Dendritic cell treated with granulocyte-macrophage colony-stimulating factor and Interleukin-4, amounts not matched to agents 40 ng/mL and 50 ng/mL, for 4 days (primary cell): ENCODE measurements at regions not wholly inside any gene's neighbourhood (a gene's known extent, or its start where the extent isn't known, plus 50 kb on each side); places are given as distances from the start of the nearest gene placed in this dataset.

Source experiments
- H3K27ac Mint-ChIP-seq: one replicate; pipeline ENCODE4 v1.8.0; 2022; ENCODE audit warnings: mild to moderate bottlenecking, mixed read lengths
- H3K27me3 Mint-ChIP-seq: one replicate; pipeline ENCODE4 v1.8.0; 2022; ENCODE audit warnings: mild to moderate bottlenecking, mixed read lengths
- H3K36me3 Mint-ChIP-seq: one replicate; pipeline ENCODE4 v1.8.0; 2022; ENCODE audit warnings: low read depth, mixed read lengths
- H3K4me1 Mint-ChIP-seq: one replicate; pipeline ENCODE4 v1.8.0; 2022; ENCODE audit warnings: low read depth, mixed read lengths
- H3K4me3 Mint-ChIP-seq: one replicate; pipeline ENCODE4 v1.8.0; 2022; ENCODE audit warnings: mild to moderate bottlenecking, moderate library complexity, mixed read lengths
- H3K9me3 Mint-ChIP-seq: one replicate; pipeline ENCODE4 v1.8.0; 2022; ENCODE audit warnings: mixed read lengths
- intact Hi-C: fragments of 100-400 bp; cut with micrococcal nuclease; formaldehyde crosslinking; loops from one replicate; pipeline ENCODE4 v1.15.0; 2022

DNA sequence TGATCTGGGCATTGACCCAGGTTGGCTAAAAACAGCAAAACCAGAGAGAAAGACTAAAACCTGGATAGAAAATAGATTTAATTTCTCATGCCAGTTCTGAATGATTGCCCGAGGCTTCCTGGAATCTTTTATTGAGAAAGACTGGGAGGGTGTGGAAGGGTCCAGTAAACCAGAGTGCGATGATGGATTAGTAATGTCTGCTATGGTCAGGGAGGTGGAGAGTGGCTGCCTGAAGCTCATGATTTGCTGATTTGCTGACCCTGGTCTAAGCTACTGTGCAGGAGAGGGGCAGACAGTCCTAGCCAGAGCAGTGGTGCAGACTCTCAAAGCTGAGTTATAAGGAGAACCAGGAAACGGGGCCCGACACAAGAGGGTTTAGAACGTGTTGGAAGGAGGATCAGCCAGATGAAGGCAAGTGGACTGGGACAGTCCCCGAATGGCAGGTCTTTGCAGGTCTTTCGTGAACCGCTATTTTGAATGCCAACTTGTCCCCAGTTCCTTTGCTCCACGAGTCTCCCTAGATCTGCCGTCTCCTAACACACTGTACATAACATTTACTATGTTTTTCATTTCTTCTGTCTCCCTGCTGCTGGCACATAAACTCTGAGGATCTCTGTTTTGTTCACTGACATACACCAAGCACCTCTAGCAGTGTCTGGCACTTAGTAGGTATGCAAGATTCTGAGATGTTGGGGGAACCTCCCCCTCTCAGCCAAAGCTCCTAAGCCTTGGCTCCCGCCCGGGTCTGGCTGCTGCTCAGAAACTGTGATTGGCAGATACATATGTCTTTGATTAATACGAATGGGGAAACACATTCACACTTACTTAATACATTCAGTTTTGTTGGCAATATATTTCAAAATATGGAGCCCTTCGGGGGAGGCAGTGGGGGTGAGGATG is 237.3 kb upstream of the TNRC6C start:
- Mint-ChIP-seq H3K36me3 (no peaks in the 10 kb centered on the region), H3K9me3 (peaks cover 22% of the 10 kb centered on the region), H3K27ac (no peak overlapping the region), H3K4me1 (peaks cover 10% of the 10 kb centered on the region), H3K27me3 (peaks cover 10% of the 10 kb centered on the region), H3K4me3 (no peak overlapping the region)
- intact Hi-C loops: no loop called here

DNA sequence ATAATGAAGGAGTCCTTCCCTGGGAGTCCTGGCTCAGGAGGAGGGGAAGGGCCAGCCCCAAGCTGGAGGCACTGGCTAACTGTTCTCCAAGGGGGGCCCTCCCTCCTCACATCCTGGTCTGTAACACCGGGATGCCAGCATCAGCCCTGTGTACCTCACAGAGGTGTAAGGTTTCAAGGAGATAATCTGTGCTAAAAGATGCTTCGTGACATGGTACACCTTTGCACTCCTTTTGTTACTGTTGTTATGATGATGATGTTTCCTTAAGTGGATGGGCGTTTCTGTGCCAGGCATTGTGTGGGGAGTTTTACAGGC is 236.7 kb upstream of the TNRC6C start:
- H3K36me3 Mint-ChIP-seq: no peaks in the 10 kb centered on the region
- H3K27ac Mint-ChIP-seq: no peak overlapping the region
- intact Hi-C loops: no loop called here
- H3K27me3 Mint-ChIP-seq: peaks cover 7% of the 10 kb centered on the region
- peaks cover 16% of the 10 kb centered on the region for H3K9me3 Mint-ChIP-seq
- H3K4me1 Mint-ChIP-seq: peaks cover 10% of the 10 kb centered on the region
- H3K4me3 Mint-ChIP-seq: no peak overlapping the region

DNA sequence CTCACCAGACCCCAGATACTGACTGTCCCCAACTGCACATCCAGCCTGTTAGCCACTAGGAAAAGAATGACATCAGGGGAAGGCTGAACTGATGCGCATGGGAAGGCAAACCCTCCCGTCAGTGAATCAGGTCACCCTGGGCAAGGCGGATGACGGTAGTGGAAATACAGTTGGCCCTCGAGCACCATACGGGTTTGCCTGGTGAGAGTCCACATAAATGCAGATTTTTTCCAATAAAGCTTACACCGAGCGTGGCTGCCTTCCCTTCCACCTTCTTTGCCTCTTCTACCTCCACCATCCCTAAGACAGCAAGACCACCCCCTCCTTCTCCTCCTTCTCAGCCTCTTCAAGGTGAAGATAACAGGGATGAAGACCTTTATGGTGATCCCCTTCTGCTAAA is 236.1 kb upstream of the TNRC6C start:
- Mint-ChIP-seq H3K36me3 (no peaks in the 10 kb centered on the region), H3K27me3 (peaks cover 3% of the 10 kb centered on the region), H3K27ac (no peak overlapping the region), H3K4me1 (peaks cover 6% of the 10 kb centered on the region), H3K9me3 (peaks cover 12% of the 10 kb centered on the region), H3K4me3 (no peak overlapping the region)
- intact Hi-C loops: no loop called here

DNA sequence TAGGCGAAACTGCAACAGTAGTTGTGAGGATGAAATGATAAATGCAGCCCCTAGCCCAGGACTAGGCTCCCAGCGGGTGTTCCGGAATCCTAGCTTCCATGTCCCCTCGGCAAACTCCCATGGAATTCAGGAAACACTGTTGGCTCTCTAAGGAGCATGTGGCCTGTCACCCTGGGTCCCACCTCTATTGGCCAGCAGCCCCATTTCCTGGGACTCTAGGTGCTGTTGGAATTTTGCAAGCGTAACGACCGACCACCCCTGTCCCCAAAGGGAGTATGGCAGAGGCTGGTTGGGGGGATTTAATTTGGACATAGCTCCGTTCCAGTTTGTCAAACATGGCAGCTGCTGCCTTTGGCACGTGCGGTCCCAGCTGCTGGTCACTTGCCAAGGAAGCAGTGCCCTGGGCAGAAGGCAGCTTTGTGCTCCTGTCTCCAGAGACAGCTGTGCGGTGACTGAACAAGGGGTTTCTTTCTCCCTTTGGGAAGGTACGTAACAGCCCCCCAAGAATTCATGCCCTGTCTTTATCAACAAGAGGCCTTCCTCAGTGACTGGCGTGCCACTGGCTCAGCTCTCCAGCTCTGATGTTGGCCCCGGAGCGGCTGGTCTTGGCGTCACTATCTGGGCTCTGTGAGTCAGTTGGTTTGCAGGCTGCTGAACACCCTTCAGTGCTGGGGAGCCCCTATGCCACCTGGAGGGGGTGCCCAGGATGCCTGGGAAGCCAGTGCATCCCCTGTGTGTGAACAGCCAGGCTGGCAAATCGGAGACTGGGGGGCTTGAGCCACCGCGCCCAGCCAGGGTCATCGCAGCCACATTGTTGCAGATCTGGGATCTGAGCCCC is 235.2 kb upstream of the TNRC6C start:
- Mint-ChIP-seq H3K36me3 (no peaks in the 10 kb centered on the region), H3K9me3 (peaks cover 8% of the 10 kb centered on the region), H3K27me3 (peaks cover 7% of the 10 kb centered on the region), H3K4me1 (peaks cover 5% of the 10 kb centered on the region), H3K27ac (no peak overlapping the region), H3K4me3 (no peak overlapping the region)
- intact Hi-C loops: no loop called here

DNA sequence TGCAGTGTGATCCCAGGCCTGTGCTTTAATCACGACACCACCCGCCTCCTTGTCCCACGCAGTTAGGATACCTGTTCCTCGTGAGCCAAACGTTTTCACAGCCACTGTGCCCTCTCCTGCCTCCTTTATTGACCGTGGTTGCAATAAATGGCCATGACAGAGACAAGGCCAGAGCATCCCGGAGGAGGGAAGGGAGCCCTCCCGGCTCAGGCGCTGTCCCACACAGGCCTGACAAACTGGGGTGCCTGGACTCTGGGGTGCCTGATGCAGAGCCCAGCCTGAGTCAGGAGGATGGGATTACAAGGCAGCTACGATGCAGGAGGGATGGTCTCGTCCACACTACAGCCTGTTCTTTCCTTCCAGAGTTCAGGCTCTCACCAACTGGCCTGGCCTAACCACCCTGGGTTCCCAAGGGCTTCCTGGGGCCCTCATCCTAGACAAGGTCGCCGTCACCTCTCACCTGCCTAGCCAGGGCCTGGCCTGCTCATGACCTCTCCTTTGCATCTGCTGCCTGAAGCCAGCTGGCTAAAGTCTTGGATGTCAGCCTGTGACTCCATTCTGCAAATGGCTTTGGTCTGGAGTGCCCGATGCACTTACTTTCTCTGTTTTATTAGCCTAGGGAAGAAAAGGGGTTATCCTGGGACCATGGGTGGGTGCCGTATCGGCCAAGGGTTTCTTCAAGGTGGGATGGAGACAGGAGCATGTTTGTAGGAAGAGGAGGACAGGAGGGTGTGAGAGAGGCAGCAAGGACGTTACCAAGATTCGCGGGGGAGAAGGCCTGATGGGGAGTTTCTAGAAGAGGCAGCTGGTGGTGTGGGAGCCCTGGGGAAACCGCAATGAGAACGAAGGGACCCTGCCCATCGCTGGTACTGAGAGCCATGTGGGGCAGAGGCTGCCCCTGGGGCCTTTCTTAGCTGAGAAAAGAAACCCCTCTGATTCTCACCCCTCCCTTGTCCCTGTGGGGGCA is 234.3 kb upstream of the TNRC6C start:
- H3K27me3 Mint-ChIP-seq: peaks cover 3% of the 10 kb centered on the region
- peaks cover 5% of the 10 kb centered on the region for H3K4me1 Mint-ChIP-seq
- intact Hi-C loops: no loop called here
- H3K9me3 Mint-ChIP-seq: no peaks in the 10 kb centered on the region
- H3K27ac Mint-ChIP-seq: no peak overlapping the region
- no peak overlapping the region for H3K4me3 Mint-ChIP-seq
- H3K36me3 Mint-ChIP-seq: no peaks in the 10 kb centered on the region

DNA sequence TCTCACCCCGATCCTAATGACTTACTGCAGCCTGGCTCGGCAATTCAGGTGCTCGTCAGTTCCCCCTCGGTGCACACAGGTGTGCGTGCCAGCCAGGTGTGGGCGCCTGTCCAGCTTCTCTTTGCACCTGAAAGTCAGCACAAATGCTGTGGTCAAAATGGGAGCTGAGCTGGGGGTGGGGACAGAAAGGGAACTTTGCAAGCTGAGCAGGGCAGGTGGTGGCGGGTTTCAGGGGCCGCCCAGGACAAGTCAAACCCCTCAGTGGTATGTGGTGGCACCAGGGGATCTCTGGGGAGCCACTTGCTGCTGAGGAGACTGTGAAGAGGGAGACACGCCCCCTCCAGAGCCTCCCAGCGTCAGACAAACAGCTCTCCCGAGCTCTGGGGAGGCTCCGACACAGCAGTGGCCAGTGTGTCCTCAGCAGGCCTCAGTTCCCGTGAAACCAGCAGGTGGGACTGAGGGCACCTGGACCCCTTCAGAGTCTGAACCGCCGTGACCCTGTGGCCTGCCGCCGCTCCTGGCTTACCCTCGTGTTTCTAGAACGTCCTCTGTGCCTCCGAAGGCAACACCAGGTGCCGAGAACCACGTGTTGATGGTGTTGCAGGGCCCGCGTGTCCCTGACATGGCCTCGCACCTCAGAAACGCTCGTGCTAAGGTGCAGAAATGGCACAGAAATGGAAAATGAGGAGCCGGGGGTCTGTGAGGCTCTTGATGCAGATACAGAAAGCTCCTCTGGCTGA is 233.5 kb upstream of the TNRC6C start:
- Mint-ChIP-seq H3K36me3 (no peaks in the 10 kb centered on the region), H3K27ac (no peak overlapping the region)

DNA sequence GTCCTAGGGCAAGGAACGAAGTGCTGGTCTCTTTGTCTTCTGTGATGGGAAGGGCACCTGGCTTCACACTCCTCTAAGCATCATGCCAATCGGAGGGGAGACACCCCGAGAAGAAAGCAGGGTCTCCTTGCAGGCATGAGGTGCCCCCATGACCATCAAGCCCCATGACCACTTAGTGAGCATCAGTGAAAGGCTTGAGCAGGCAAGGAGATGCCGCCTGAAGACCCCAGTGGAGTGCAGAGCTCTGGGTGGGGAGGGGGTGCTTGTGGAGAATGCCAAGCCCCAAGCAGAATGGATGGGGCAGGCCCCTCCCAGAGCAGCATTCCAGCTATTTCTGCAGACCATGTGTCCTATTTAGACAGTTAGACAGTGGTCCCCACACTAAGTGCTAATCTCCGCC is 232.7 kb upstream of the TNRC6C start:
- no peaks in the 10 kb centered on the region for H3K9me3 Mint-ChIP-seq
- peaks cover 5% of the 10 kb centered on the region for H3K4me1 Mint-ChIP-seq
- intact Hi-C loops: no loop called here
- H3K27ac Mint-ChIP-seq: no peak overlapping the region
- no peak overlapping the region for H3K4me3 Mint-ChIP-seq
- no peaks in the 10 kb centered on the region for H3K36me3 Mint-ChIP-seq
- H3K27me3 Mint-ChIP-seq: peaks cover 7% of the 10 kb centered on the region

More for the DNA sequence above, 233.5 kb upstream of the TNRC6C start:
- Mint-ChIP-seq H3K4me1 (peaks cover 5% of the 10 kb centered on the region), H3K9me3 (no peaks in the 10 kb centered on the region), H3K4me3 (no peak overlapping the region), H3K27me3 (peaks cover 7% of the 10 kb centered on the region)
- intact Hi-C loops: no loop called here

DNA sequence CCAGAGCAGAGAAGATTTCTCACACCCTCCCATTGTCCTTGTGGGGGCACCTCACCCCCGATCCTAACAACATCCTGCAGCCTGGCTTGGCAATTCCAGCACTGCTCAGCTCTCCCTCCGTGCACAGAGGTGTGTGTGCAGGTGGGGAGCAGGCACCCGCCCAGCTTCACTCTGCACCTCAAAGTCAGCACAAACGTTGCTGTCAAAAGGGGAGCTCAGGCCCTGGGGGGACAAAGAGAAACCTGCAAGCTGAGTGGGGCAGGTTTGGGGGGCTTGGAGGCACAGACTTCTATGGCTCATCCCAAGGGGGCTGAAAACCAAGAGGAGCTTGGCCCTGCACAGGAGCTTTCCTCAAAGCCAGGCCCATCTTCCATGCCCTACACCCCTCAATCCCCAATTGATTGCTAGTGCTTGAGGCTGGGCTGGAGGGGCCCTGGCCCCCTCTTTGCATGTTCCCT is 231.9 kb upstream of the TNRC6C start:
- peaks cover 7% of the 10 kb centered on the region for H3K27me3 Mint-ChIP-seq
- no peaks in the 10 kb centered on the region for H3K36me3 Mint-ChIP-seq
- H3K4me1 Mint-ChIP-seq: peaks cover 5% of the 10 kb centered on the region
- H3K4me3 Mint-ChIP-seq: no peak overlapping the region
- no peak overlapping the region for H3K27ac Mint-ChIP-seq
- intact Hi-C loops: no loop called here
- H3K9me3 Mint-ChIP-seq: no peaks in the 10 kb centered on the region

DNA sequence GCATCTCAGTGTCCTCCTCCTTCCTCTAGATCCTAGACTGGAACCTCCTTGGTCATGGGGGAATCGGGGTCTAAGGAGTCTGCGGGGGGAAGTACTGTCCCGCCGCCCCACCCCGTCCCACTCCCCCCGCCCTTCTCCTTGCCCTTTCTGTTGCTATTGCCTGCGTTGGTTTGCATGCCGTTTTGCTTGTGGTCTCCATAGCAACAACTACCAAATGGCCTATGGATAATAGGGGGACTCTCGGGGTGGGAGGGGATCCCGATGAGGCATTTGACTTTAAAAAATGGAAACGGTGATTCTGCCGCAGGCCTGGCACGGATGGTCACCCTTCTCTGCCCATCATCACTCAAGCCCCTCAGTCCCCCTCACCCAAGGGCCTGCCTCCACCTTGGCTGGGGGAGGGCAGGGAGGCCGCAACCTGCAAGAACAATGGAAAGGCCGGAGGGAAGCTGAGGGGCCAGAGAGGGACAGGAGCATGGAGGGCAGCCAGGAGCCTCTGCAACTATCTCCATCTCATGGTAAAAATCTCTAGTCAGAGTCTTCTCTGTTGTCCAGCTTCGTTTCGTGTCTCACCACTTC is 231.4 kb upstream of the TNRC6C start:
- Mint-ChIP-seq H3K36me3 (no peaks in the 10 kb centered on the region), H3K4me3 (no peak overlapping the region), H3K4me1 (peaks cover 5% of the 10 kb centered on the region), H3K27me3 (peaks cover 7% of the 10 kb centered on the region), H3K9me3 (no peaks in the 10 kb centered on the region), H3K27ac (no peak overlapping the region)
- intact Hi-C loops: no loop called here

DNA sequence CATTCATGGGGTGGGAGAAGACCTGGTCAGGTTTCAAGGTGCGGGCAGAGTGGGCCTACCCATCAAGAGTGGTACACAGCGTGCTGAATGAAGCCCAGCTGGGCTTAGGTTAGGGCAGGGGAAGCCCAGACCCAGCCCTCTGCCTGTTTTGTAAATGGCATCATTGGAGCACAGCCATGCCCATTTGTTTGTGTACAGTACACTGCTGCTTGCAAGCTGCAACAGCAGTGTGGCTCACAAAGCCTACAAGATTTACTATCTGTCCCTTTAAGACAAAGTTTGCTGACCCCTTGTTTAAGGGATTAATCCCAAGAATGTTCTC is 230.1 kb upstream of the TNRC6C start:
- H3K9me3 Mint-ChIP-seq: peaks cover 11% of the 10 kb centered on the region
- intact Hi-C loops: no loop called here
- peaks cover 13% of the 10 kb centered on the region for H3K27me3 Mint-ChIP-seq
- H3K27ac Mint-ChIP-seq: no peak overlapping the region
- H3K4me1 Mint-ChIP-seq: peaks cover 5% of the 10 kb centered on the region
- no peaks in the 10 kb centered on the region for H3K36me3 Mint-ChIP-seq
- no peak overlapping the region for H3K4me3 Mint-ChIP-seq

DNA sequence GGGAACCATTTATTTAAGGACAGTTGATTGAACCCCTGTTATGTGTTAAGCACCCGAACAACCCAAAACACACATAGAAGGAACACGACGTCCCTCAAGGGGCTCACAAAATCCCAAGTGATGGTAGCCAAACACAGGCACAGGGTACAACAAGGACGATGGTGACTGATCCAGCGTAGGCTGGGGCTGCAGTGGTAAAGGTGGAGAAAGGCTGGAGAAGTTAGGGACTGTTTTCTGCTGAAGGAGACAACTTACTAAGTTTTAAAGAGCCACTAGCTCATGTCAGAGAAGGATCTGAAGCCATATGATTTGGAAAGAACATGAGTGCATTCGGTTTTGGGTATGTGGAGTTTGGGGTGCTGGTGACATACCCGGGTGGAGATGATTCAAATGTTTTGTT is 229.6 kb upstream of the TNRC6C start:
- Mint-ChIP-seq H3K27me3 (peaks cover 17% of the 10 kb centered on the region), H3K27ac (no peak overlapping the region), H3K36me3 (no peaks in the 10 kb centered on the region), H3K9me3 (peaks cover 11% of the 10 kb centered on the region), H3K4me1 (peaks cover 5% of the 10 kb centered on the region), H3K4me3 (no peak overlapping the region)
- intact Hi-C loops: no loop called here

DNA sequence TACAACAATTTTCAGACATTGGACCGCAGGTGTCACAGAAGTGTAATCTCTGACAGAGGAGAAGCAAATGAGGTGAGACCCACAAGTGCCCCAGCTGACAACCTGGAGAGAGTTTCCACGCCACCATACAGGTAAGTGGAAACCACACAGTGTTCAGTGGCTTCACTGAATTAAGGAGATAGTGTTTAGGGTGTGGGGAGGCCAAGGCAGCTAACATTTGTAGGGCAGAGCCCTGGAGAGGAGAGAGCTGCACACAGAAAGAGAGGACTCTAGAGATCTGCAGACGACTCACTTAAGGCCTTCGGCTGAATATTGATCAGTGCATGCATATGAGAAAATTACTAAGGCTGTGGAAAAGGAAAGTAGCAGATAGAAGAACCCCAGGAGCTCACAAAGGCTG is 228.9 kb upstream of the TNRC6C start:
- intact Hi-C loops: no loop called here
- Mint-ChIP-seq H3K27ac (no peak overlapping the region), H3K9me3 (peaks cover 11% of the 10 kb centered on the region), H3K27me3 (peaks cover 24% of the 10 kb centered on the region), H3K36me3 (no peaks in the 10 kb centered on the region), H3K4me1 (peaks cover 11% of the 10 kb centered on the region), H3K4me3 (no peak overlapping the region)

DNA sequence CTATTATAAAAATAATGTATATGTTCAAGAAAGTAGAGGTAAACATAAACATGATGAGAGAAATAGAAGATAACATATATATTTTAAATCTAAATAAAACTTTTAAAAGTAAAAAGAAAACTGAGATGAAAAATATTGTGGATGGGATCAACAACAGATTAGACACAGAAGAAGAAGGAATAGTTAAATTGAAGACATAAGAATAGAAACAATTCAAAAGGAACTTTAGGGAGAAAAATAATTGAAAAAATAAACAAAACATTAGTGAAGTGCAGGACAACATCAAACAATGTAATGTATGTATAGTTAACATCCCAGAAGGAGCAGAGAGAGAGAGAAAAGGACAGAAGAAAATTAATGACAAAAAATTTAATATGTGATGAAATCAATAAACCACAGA is 228.1 kb upstream of the TNRC6C start:
- Mint-ChIP-seq H3K36me3 (no peaks in the 10 kb centered on the region), H3K4me1 (peaks cover 16% of the 10 kb centered on the region), H3K4me3 (no peak overlapping the region), H3K27me3 (peaks cover 32% of the 10 kb centered on the region), H3K27ac (no peak overlapping the region), H3K9me3 (peaks cover 11% of the 10 kb centered on the region)
- intact Hi-C loops: no loop called here
